ENCODE measurements at regions not wholly inside any gene's neighbourhood (a gene's known extent, or its start where the extent isn't known, plus 50 kb on each side); places are given as distances from the start of the nearest gene placed in this dataset.

GRCh38 chr10:80860719-80861118 lies 323.0 kb downstream of the SH2D4B start:
- TF ChIP-seq ZBTB7A (IDR thresholded peaks at IDR 0.05; ENCODE audit: low read depth), result no peak
- no peak for TF ChIP-seq TCF12 (IDR thresholded peaks at IDR 0.05; ENCODE audit: low read depth)
- no peak for TF ChIP-seq TAF1 (IDR thresholded peaks at IDR 0.05; ENCODE audit: low read depth)
- no peak for TF ChIP-seq TEAD4 (IDR thresholded peaks at IDR 0.05)
- TF ChIP-seq REST (IDR thresholded peaks at IDR 0.05; ENCODE audit: low read depth), result no peak
- TF ChIP-seq EGR1 (IDR thresholded peaks at IDR 0.05), result no peak
- TF ChIP-seq CREB1 (IDR thresholded peaks at IDR 0.05; ENCODE audit: low read depth), result no peak
- TF ChIP-seq EP300 (IDR thresholded peaks at IDR 0.05; ENCODE audit: borderline replicate concordance), result no peak
- TF ChIP-seq YY1 (IDR thresholded peaks at IDR 0.05; ENCODE audit: low read depth), result no peak
- TF ChIP-seq FOXM1 (IDR thresholded peaks at IDR 0.05; ENCODE audit: borderline replicate concordance, low read depth), result no peak
- TF ChIP-seq CEBPB (IDR thresholded peaks at IDR 0.05), result no peak
- TF ChIP-seq RAD21 (IDR thresholded peaks at IDR 0.05; ENCODE audit: low read depth), result no peak
- no peak for TF ChIP-seq MAX (IDR thresholded peaks at IDR 0.05)

Measured in Ishikawa (cell line).